WTC11 (cell line): ENCODE measurements at regions not wholly inside any gene's neighbourhood (a gene's known extent, or its start where the extent isn't known, plus 50 kb on each side); places are given as distances from the start of the nearest gene placed in this dataset.
A peak's percentile ranks its signal among the peaks of the same experiment; 100 is the strongest.

Source experiments
- ATAC-seq: fragments of 200-7000 bp; cut with Tn5 transposase; 2 replicates; pipeline ENCODE4 v1.10.0; 2021; ENCODE audit warnings: mild to moderate bottlenecking, moderate library complexity
- CTCF ChIA-PET: fragments of 300-600 bp; sonication (Branson Sonifier 250); formaldehyde crosslinking; loops from one replicate; lab custom pipeline; 2021; ENCODE audit warnings: antibody characterized with exemption; lab: Charles Lee
- POLR2A ChIA-PET: fragments of 350-600 bp; sonication (Branson Sonifier 250); formaldehyde crosslinking; loops from one replicate; lab custom pipeline; 2021; ENCODE audit warnings: antibody characterized with exemption; lab: Charles Lee
- DNase-seq: peaks from one replicate; pipeline ENCODE4 v3.0.0; 2021; ENCODE audit warnings: low spot score
- H3K27ac Mint-ChIP-seq: 2 replicates; pipeline ENCODE4 v1.8.0; 2021; ENCODE audit warnings: mixed read lengths
- H3K27me3 Mint-ChIP-seq: 2 replicates; pipeline ENCODE4 v1.8.0; 2021; ENCODE audit warnings: low read depth, mild to moderate bottlenecking, moderate library complexity, mixed read lengths
- H3K36me3 Mint-ChIP-seq: 2 replicates; pipeline ENCODE4 v1.8.0; 2021; ENCODE audit warnings: mixed read lengths
- H3K4me1 Mint-ChIP-seq: 2 replicates; pipeline ENCODE4 v1.8.0; 2022; ENCODE audit warnings: mixed read lengths
- H3K4me3 Mint-ChIP-seq: 2 replicates; pipeline ENCODE4 v1.8.0; 2021; ENCODE audit warnings: mild to moderate bottlenecking, moderate library complexity, mixed read lengths
- H3K9me3 Mint-ChIP-seq: 2 replicates; pipeline ENCODE4 v1.8.0; 2021; ENCODE audit warnings: mixed read lengths
- ATF1 ChIP-seq: sonication (generic); formaldehyde crosslinking; IDR thresholded peaks from 2 replicates; pipeline ENCODE4 v1.8.1; 2023; ENCODE audit warnings: mild to moderate bottlenecking, moderate library complexity, missing genetic modification reagents
- CBFB ChIP-seq: sonication (generic); formaldehyde crosslinking; IDR thresholded peaks from 2 replicates; pipeline ENCODE4 v1.8.1; 2022; ENCODE audit warnings: mild to moderate bottlenecking, low read depth, missing genetic modification reagents
- CREB1 ChIP-seq: sonication (generic); formaldehyde crosslinking; IDR thresholded peaks from 2 replicates; pipeline ENCODE4 v1.8.0; 2023; ENCODE audit warnings: mild to moderate bottlenecking, missing genetic modification reagents
- ELF4 ChIP-seq: sonication (generic); formaldehyde crosslinking; IDR thresholded peaks from 2 replicates; pipeline ENCODE4 v1.8.1; 2022; ENCODE audit warnings: low read depth, mild to moderate bottlenecking, moderate library complexity, missing genetic modification reagents
- ETV6 ChIP-seq: sonication (generic); formaldehyde crosslinking; IDR thresholded peaks from 2 replicates; pipeline ENCODE4 v1.8.1; 2022; ENCODE audit warnings: mild to moderate bottlenecking, missing genetic modification reagents
- FOXP1 ChIP-seq: sonication (generic); formaldehyde crosslinking; IDR thresholded peaks from 2 replicates; pipeline ENCODE4 v1.8.0; 2022; ENCODE audit warnings: missing genetic modification reagents, mild to moderate bottlenecking, moderate library complexity, borderline replicate concordance
- GABPB1 ChIP-seq: sonication (generic); formaldehyde crosslinking; IDR thresholded peaks from 2 replicates; pipeline ENCODE4 v1.8.1; 2023; ENCODE audit warnings: mild to moderate bottlenecking, missing genetic modification reagents
- GRHL2 ChIP-seq: fragments of 250-450 bp; sonication (Bioruptor Pico); IDR thresholded peaks from 2 replicates; pipeline ENCODE4 v1.8.0; 2022; ENCODE audit warnings: mild to moderate bottlenecking, moderate library complexity; ENCODE audit not compliant: insufficient replicate concordance, severe bottlenecking
- GTF2I ChIP-seq: fragments of 250-450 bp; sonication (Bioruptor Pico); conservative IDR thresholded peaks from 2 replicates; pipeline ENCODE4 v1.4.0; 2021; ENCODE audit warnings: mild to moderate bottlenecking
- JAZF1 ChIP-seq: fragments of 250-450 bp; sonication (Bioruptor Pico); IDR thresholded peaks from 2 replicates; pipeline ENCODE4 v1.9.0; 2021; ENCODE audit warnings: moderate library complexity, mild to moderate bottlenecking, inconsistent platforms
- NR3C1 ChIP-seq: sonication (generic); formaldehyde crosslinking; conservative IDR thresholded peaks from 2 replicates; pipeline ENCODE4 v1.8.1; 2023; ENCODE audit warnings: low read depth, mild to moderate bottlenecking, missing genetic modification reagents
- OVOL2 ChIP-seq: fragments of 250-450 bp; sonication (Bioruptor Pico); IDR thresholded peaks from 2 replicates; pipeline ENCODE4 v1.9.0; 2021; ENCODE audit warnings: mild to moderate bottlenecking, borderline replicate concordance
- PRRX2 ChIP-seq: fragments of 250-450 bp; sonication (Bioruptor Pico); IDR thresholded peaks from 2 replicates; pipeline ENCODE4 v1.8.0; 2021; ENCODE audit warnings: mild to moderate bottlenecking
- TEAD4 ChIP-seq: sonication (generic); formaldehyde crosslinking; IDR thresholded peaks from 2 replicates; pipeline ENCODE4 v1.8.0; 2022; ENCODE audit warnings: mild to moderate bottlenecking, missing genetic modification reagents
- TP53 ChIP-seq: sonication (generic); formaldehyde crosslinking; IDR thresholded peaks from 2 replicates; pipeline ENCODE4 v1.8.1; 2023; ENCODE audit warnings: mild to moderate bottlenecking, missing genetic modification reagents
- ZNF138 ChIP-seq: sonication (generic); formaldehyde crosslinking; conservative IDR thresholded peaks from 2 replicates; pipeline ENCODE4 v1.8.1; 2022; ENCODE audit warnings: mild to moderate bottlenecking, moderate library complexity, missing genetic modification reagents
- ZNF317 ChIP-seq: sonication (generic); formaldehyde crosslinking; IDR thresholded peaks from 2 replicates; pipeline ENCODE4 v1.8.1; 2023; ENCODE audit warnings: low read depth, mild to moderate bottlenecking, moderate library complexity, missing genetic modification reagents, borderline replicate concordance
- ZNF396 ChIP-seq: fragments of 250-450 bp; sonication (Bioruptor Pico); IDR thresholded peaks from 2 replicates; pipeline ENCODE4 v1.8.0; 2021; ENCODE audit warnings: mild to moderate bottlenecking, moderate library complexity, borderline replicate concordance
- TF ChIP-seq, protein P1 (sequence below): fragments of 250-450 bp; sonication (Bioruptor Pico); IDR thresholded peaks from 2 replicates; pipeline ENCODE4 v1.9.0; 2021; ENCODE audit warnings: mild to moderate bottlenecking
- TF ChIP-seq, protein P2 (sequence below): sonication (generic); formaldehyde crosslinking; IDR thresholded peaks from 2 replicates; pipeline ENCODE4 v1.8.1; 2022; ENCODE audit warnings: low read depth, mild to moderate bottlenecking, moderate library complexity, missing genetic modification reagents, borderline replicate concordance
- TF ChIP-seq, protein P3 (sequence below): sonication (generic); formaldehyde crosslinking; IDR thresholded peaks from 2 replicates; pipeline ENCODE4 v1.8.1; 2023; ENCODE audit warnings: mild to moderate bottlenecking, missing genetic modification reagents, moderate library complexity
- TF ChIP-seq, protein P4 (sequence below): sonication (generic); formaldehyde crosslinking; IDR thresholded peaks from 2 replicates; pipeline ENCODE4 v1.8.1; 2023; ENCODE audit warnings: mild to moderate bottlenecking, missing genetic modification reagents, borderline replicate concordance
- TF ChIP-seq, protein P5 (sequence below): sonication (generic); formaldehyde crosslinking; IDR thresholded peaks from 2 replicates; pipeline ENCODE4 v1.8.1; 2022; ENCODE audit warnings: low read depth, missing genetic modification reagents, borderline replicate concordance

DNA sequence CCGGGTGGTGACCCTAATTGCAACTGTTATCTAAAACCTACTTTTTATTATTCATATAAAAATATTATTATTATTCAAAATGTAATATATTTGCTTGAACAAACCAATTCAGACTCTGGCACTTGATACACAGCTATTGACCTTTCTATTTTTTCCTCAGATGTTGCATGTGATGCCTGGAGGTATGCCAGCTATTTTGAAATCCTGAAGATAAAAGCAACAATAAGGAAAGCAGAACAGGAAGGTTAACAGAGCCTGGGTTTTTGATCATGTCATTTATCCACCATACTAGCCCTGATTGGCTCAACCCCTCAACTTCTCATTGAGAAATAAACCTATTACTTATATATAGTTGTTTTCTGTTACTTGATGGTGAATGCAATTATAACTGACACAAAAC is 340.9 kb upstream of the KIF2A start:
- TF ChIP-seq ETV6 (CRISPR knock-in tag) (no peak), NR3C1 (CRISPR knock-in tag) (no peak)
- Mint-ChIP-seq H3K4me1 (peaks cover 14% of the 10 kb centered on the region), H3K36me3 (no peaks in the 10 kb centered on the region), H3K27me3 (no peaks in the 10 kb centered on the region; the same call in 1 of the 2 replicates), H3K9me3 (peaks cover 4% of the 10 kb centered on the region; the same call in 1 of the 2 replicates), H3K27ac (no peak overlapping the region), H3K4me3 (no peak overlapping the region)
- CTCF ChIA-PET, result interaction anchor here (1.4 kb wide), 1 partner anchor 178 kb away, joined by 4 read pairs; no protein-coding TSS in a partner anchor
- DNase-seq, result no peak
- POLR2A ChIA-PET, result no interaction called here
- no peak for ATAC-seq

DNA sequence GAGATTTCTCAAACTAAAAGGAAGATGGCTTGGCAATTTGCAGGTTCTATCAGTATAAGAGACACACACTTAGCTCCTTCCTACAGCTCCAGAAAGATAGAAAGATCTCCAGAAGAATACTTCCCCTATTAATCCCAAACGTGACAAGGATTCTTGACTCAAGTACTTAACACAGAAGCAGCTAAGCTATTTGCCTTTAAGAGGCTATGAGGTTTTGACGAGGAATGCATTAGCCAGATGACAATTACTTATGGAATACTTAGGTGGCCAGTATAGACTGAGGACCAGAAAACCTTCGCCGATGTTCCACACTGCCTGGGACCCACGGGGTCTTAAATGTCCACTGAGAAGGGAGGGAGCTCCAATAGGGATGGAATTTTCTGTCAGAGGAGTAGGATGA is 340.5 kb upstream of the KIF2A start:
- ATAC-seq, result no peak
- peaks cover 4% of the 10 kb centered on the region; the same call in 1 of the 2 replicates for H3K9me3 Mint-ChIP-seq
- POLR2A ChIA-PET, result no interaction called here

DNA sequence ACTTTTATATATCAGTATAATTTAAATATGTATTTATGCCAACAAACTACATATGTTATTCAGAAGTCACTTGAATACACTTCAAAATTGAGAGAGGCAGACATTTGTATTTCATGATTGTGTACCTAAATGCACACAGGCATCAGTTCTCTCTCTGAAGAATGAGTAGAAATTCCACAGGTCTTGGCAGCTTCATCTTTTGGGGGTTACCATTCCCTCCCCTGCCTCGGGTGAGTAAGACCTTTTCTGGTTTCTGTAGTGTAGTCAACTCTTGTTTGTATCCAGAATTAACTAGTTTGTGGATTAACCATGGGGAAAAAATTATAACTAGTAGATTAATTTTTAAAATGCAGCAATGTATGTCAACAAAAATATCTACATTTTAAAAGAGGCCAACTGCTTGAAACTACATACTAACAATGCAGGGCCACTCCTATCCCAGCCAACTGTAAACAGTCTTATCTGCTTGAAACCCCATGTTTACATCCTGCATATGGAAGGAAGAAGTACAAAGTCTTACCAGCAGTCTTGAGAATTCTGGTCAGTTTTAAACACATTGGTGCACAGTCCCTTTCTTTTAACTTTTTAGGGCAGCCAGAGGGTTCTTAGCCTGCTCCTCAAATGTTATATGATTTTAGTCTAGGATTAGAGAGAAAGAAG is 339.6 kb upstream of the KIF2A start:
- ATAC-seq (peak; percentile 38; the same call in 1 of the 2 replicates), DNase-seq (no peak)
- ChIA-PET CTCF (interaction anchor here (1.4 kb wide), 1 partner anchor 177 kb away, joined by 4 read pairs; no protein-coding TSS in a partner anchor), POLR2A (no interaction called here)
- Mint-ChIP-seq H3K27ac (no peak overlapping the region), H3K27me3 (no peaks in the 10 kb centered on the region; the same call in 1 of the 2 replicates), H3K9me3 (no peaks in the 10 kb centered on the region), H3K4me3 (no peak overlapping the region), H3K4me1 (peaks cover 14% of the 10 kb centered on the region), H3K36me3 (no peaks in the 10 kb centered on the region)
- no peak for TF ChIP-seq JAZF1
- TF ChIP-seq GABPB1, result no peak
- TF ChIP-seq, protein P1, sequence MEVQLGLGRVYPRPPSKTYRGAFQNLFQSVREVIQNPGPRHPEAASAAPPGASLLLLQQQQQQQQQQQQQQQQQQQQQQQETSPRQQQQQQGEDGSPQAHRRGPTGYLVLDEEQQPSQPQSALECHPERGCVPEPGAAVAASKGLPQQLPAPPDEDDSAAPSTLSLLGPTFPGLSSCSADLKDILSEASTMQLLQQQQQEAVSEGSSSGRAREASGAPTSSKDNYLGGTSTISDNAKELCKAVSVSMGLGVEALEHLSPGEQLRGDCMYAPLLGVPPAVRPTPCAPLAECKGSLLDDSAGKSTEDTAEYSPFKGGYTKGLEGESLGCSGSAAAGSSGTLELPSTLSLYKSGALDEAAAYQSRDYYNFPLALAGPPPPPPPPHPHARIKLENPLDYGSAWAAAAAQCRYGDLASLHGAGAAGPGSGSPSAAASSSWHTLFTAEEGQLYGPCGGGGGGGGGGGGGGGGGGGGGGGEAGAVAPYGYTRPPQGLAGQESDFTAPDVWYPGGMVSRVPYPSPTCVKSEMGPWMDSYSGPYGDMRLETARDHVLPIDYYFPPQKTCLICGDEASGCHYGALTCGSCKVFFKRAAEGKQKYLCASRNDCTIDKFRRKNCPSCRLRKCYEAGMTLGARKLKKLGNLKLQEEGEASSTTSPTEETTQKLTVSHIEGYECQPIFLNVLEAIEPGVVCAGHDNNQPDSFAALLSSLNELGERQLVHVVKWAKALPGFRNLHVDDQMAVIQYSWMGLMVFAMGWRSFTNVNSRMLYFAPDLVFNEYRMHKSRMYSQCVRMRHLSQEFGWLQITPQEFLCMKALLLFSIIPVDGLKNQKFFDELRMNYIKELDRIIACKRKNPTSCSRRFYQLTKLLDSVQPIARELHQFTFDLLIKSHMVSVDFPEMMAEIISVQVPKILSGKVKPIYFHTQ, result no peak
- no peak for TF ChIP-seq CBFB
- no peak for TF ChIP-seq ZNF396 (CRISPR knock-in tag)
- TF ChIP-seq, protein P2, sequence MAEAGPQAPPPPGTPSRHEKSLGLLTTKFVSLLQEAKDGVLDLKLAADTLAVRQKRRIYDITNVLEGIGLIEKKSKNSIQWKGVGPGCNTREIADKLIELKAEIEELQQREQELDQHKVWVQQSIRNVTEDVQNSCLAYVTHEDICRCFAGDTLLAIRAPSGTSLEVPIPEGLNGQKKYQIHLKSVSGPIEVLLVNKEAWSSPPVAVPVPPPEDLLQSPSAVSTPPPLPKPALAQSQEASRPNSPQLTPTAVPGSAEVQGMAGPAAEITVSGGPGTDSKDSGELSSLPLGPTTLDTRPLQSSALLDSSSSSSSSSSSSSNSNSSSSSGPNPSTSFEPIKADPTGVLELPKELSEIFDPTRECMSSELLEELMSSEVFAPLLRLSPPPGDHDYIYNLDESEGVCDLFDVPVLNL (CRISPR knock-in tag), result no peak
- TF ChIP-seq FOXP1 (CRISPR knock-in tag), result no peak
- TF ChIP-seq, protein P3, sequence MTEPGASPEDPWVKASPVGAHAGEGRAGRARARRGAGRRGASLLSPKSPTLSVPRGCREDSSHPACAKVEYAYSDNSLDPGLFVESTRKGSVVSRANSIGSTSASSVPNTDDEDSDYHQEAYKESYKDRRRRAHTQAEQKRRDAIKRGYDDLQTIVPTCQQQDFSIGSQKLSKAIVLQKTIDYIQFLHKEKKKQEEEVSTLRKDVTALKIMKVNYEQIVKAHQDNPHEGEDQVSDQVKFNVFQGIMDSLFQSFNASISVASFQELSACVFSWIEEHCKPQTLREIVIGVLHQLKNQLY, result no peak
- TF ChIP-seq GRHL2 (CRISPR knock-in tag), result no peak
- TF ChIP-seq ELF4, result no peak
- TF ChIP-seq ETV6 (CRISPR knock-in tag), result no peak

More for the DNA sequence above, 340.5 kb upstream of the KIF2A start:
- no peak for DNase-seq
- Mint-ChIP-seq H3K4me3 (no peak overlapping the region), H3K36me3 (no peaks in the 10 kb centered on the region), H3K27ac (no peak overlapping the region), H3K4me1 (peaks cover 14% of the 10 kb centered on the region), H3K27me3 (no peaks in the 10 kb centered on the region; the same call in 1 of the 2 replicates)
- TF ChIP-seq TEAD4, result no peak
- TF ChIP-seq ZNF138, result no peak
- no peak for TF ChIP-seq CREB1 (CRISPR knock-in tag)
- TF ChIP-seq TP53, result no peak
- no peak for TF ChIP-seq GTF2I
- TF ChIP-seq, protein P4, sequence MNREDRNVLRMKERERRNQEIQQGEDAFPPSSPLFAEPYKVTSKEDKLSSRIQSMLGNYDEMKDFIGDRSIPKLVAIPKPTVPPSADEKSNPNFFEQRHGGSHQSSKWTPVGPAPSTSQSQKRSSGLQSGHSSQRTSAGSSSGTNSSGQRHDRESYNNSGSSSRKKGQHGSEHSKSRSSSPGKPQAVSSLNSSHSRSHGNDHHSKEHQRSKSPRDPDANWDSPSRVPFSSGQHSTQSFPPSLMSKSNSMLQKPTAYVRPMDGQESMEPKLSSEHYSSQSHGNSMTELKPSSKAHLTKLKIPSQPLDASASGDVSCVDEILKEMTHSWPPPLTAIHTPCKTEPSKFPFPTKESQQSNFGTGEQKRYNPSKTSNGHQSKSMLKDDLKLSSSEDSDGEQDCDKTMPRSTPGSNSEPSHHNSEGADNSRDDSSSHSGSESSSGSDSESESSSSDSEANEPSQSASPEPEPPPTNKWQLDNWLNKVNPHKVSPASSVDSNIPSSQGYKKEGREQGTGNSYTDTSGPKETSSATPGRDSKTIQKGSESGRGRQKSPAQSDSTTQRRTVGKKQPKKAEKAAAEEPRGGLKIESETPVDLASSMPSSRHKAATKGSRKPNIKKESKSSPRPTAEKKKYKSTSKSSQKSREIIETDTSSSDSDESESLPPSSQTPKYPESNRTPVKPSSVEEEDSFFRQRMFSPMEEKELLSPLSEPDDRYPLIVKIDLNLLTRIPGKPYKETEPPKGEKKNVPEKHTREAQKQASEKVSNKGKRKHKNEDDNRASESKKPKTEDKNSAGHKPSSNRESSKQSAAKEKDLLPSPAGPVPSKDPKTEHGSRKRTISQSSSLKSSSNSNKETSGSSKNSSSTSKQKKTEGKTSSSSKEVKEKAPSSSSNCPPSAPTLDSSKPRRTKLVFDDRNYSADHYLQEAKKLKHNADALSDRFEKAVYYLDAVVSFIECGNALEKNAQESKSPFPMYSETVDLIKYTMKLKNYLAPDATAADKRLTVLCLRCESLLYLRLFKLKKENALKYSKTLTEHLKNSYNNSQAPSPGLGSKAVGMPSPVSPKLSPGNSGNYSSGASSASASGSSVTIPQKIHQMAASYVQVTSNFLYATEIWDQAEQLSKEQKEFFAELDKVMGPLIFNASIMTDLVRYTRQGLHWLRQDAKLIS (CRISPR knock-in tag), result no peak
- TF ChIP-seq PRRX2 (CRISPR knock-in tag), result no peak
- TF ChIP-seq ETV6 (CRISPR knock-in tag), result no peak
- no peak for TF ChIP-seq ZNF317
- TF ChIP-seq, protein P5, sequence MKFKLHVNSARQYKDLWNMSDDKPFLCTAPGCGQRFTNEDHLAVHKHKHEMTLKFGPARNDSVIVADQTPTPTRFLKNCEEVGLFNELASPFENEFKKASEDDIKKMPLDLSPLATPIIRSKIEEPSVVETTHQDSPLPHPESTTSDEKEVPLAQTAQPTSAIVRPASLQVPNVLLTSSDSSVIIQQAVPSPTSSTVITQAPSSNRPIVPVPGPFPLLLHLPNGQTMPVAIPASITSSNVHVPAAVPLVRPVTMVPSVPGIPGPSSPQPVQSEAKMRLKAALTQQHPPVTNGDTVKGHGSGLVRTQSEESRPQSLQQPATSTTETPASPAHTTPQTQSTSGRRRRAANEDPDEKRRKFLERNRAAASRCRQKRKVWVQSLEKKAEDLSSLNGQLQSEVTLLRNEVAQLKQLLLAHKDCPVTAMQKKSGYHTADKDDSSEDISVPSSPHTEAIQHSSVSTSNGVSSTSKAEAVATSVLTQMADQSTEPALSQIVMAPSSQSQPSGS (CRISPR knock-in tag), result no peak
- TF ChIP-seq OVOL2, result no peak
- no peak for TF ChIP-seq ATF1 (CRISPR knock-in tag)
- CTCF ChIA-PET, result no interaction called here
